Bronchial epithelial cell (primary cell): ENCODE measurements at regions not wholly inside any gene's neighbourhood (a gene's known extent, or its start where the extent isn't known, plus 50 kb on each side); places are given as distances from the start of the nearest gene placed in this dataset.

Experiments used
- DNase-seq: peaks from one replicate; pipeline ENCODE4 v3.0.0-alpha.2; 2010; ENCODE audit warnings: low read depth
- FAIRE-seq: peaks from 2 replicates; lab custom pipeline; 2011; peaks lifted over from hg19 to GRCh38; lab: Jason Lieb, UNC
- H3K27me3 ChIP-seq: 2 replicates; pipeline ENCODE4 v1.5.1; 2011; ENCODE audit warnings: low read length; ENCODE audit not compliant: control insufficient read depth, insufficient read depth
- H3K36me3 ChIP-seq: 2 replicates; pipeline ENCODE4 v1.5.1; 2011; ENCODE audit warnings: low read length; ENCODE audit not compliant: control insufficient read depth, insufficient read depth
- H3K4me3 ChIP-seq: 2 replicates; pipeline ENCODE4 v1.5.1; 2011; ENCODE audit warnings: mild to moderate bottlenecking, low read depth, low read length, control low read depth
- CTCF ChIP-seq: IDR thresholded peaks from 2 replicates; pipeline ENCODE4 v1.5.1; 2011; ENCODE audit warnings: mild to moderate bottlenecking, moderate library complexity, low read length, control low read depth, inconsistent platforms; ENCODE audit not compliant: insufficient read depth, severe bottlenecking

- no peaks in the 10 kb centered on the region for H3K36me3 ChIP-seq
- no peak overlapping the region for H3K4me3 ChIP-seq
- FAIRE-seq (no peak), DNase-seq (no peak)
- no peak for TF ChIP-seq CTCF
- H3K27me3 ChIP-seq = no peaks in the 10 kb centered on the region
Observed at GRCh38 chr14:105877645-105878044, 351.3 kb downstream of the TMEM121 start.

GRCh38 chr14:105878125-105878524, 351.7 kb downstream of the TMEM121 start:
- no peak for FAIRE-seq
- no peak overlapping the region for H3K4me3 ChIP-seq
- no peak for TF ChIP-seq CTCF
- H3K27me3 ChIP-seq = no peaks in the 10 kb centered on the region
- DNase-seq = no peak
- no peaks in the 10 kb centered on the region for H3K36me3 ChIP-seq

- no peak for DNase-seq
- H3K27me3 ChIP-seq = no peaks in the 10 kb centered on the region
- H3K4me3 ChIP-seq = no peak overlapping the region
- H3K36me3 ChIP-seq = no peaks in the 10 kb centered on the region
- TF ChIP-seq CTCF = no peak
- FAIRE-seq = no peak
Observed at GRCh38 chr14:105878554-105878953, 352.2 kb downstream of the TMEM121 start.

GRCh38 chr14:105879503-105879866, 353.1 kb downstream of the TMEM121 start:
- TF ChIP-seq CTCF = no peak
- Histone ChIP-seq H3K27me3 (no peaks in the 10 kb centered on the region), H3K4me3 (no peak overlapping the region), H3K36me3 (no peaks in the 10 kb centered on the region)
- no peak for DNase-seq
- no peak for FAIRE-seq

GRCh38 chr14:105879867-105880561, 353.6 kb downstream of the TMEM121 start:
- Histone ChIP-seq H3K27me3 (no peaks in the 10 kb centered on the region), H3K36me3 (no peaks in the 10 kb centered on the region), H3K4me3 (no peak overlapping the region)
- FAIRE-seq = no peak
- DNase-seq = no peak
- no peak for TF ChIP-seq CTCF

GRCh38 chr14:105880616-105881015, 354.2 kb downstream of the TMEM121 start:
- no peak for TF ChIP-seq CTCF
- no peak for DNase-seq
- no peak for FAIRE-seq
- no peaks in the 10 kb centered on the region for H3K36me3 ChIP-seq
- no peak overlapping the region for H3K4me3 ChIP-seq
- H3K27me3 ChIP-seq = no peaks in the 10 kb centered on the region
